ENCODE measurements at regions not wholly inside any gene's neighbourhood (a gene's known extent, or its start where the extent isn't known, plus 50 kb on each side); places are given as distances from the start of the nearest gene placed in this dataset.

DNA sequence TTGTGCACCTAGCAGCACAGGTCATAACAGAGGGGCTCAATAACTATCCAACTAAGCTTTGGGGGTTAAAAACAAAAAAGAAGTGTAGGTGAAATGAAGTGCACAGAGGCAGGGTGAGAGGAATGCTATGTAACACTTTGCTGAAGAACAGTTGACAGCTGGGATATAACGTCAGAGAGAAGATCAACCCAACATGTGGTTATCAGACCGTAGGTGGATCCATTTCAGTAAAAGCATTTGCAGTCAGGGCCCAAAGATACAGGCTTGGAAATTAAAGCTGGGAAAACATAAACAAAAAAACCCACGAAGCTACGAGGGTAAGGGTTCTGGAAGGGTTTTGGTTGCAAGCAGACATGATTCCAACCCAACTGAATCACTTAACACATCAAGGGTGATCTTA is 377.5 kb upstream of the NR2F2 start:
- DNase-seq (ENCODE audit: low read depth), result no peak

GRCh38 chr15:95957861-95958260 is 372.6 kb upstream of the NR2F2 start:
- no peak for DNase-seq (ENCODE audit: low read depth)

GRCh38 chr15:95958382-95958781 is 372.1 kb upstream of the NR2F2 start:
- no peak for DNase-seq (ENCODE audit: low read depth)

DNA sequence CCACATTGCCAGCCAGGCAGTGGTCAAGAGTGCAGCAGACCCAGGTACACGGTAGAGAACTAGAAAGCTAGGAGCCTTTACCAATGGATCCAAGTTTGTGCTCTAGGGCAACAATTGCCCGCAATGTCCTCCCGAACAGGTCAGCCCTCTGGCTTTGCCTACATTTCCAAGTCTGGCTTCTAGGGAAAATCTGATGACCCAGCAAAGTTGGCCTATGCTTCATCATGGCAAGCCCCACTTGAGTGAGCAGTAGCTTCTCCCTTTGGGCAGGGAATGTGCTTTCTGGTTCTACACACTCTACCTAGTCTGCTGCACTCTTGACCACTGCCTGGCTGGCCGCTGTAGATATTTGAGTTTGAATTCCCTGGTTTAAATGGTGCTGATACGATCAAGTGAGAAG is 361.6 kb upstream of the NR2F2 start:
- DNase-seq (ENCODE audit: low read depth), result no peak

DNA sequence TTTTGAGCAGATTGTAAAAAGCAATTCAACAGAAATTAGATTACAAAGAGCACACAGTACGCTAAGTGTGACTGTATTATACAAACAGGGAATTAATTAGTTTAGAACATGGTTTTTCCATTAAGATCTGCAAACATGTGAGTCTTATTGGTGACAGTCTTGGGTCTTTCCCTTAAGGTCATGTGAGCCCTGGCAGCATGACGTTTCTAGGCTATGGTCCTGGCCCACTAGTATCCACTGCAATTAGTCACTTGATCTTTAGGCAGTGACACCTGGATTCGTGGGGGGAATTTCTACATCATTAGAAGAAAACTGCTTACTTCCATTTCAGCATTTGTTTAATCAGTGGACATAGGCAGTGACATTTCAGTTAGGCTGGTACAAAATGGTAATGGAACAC is 360.2 kb upstream of the NR2F2 start:
- DNase-seq (ENCODE audit: low read depth), result no peak

DNA sequence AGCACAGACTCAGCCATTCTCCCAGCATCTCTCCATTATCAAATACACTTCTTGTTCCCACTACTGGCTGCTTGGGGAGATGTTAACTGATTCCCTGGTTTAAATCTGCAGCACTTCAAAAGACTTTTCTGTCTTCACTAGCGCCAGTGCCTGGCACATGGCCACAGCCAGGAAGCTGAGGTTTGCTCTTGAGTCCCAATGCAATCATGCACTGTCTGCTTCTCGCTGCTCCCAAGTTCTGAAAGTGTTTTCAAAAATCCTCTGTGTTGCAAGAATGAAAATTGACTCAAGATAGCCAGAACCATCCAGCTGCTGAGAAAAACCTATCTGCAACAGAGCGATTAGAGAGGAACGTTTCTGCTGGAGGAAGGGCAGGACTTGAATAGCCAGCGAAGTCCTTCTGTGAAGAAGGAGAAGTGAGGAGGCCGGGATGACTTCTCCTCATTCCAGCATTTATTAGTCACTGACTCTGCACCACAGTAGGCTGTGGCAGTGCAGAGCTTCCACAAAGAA is 358.4 kb upstream of the NR2F2 start:
- no peak for DNase-seq (ENCODE audit: low read depth)

GRCh38 chr15:95972812-95973211 is 357.7 kb upstream of the NR2F2 start:
- no peak for DNase-seq (ENCODE audit: low read depth)

DNA sequence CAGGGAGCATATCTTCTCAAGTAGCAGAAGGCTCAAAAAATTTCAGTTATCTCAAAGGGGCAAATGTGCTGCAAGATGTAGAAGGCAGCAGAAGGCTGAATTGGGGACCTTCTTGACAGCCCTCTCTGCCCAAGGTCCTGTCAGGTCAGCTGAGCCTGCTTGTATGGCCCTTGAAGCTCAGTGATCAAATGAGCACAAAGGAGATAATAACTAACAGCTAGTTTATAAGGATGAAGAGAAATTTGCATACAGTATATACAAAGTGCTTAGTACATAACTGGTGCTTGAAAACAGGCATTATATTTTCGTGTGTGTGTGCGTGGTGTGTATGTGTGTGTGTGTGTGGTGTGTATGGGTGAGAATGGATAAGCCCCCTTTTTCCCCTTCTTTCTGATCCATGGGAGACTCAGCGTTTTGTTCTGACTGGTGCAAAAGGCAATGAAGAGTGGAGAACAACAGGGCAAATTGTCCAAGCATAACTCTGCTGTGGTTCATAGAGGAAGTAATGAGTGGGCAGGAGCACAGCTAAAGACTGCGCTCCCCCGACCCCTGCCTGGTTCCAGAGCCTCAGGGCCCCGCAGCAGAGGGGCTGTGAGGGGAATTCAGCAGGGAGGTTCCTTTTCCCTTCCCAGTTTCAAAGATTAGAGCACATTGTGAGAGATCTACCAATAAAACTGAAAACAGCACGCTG is 356.8 kb upstream of the NR2F2 start:
- no peak for DNase-seq (ENCODE audit: low read depth)

DNA sequence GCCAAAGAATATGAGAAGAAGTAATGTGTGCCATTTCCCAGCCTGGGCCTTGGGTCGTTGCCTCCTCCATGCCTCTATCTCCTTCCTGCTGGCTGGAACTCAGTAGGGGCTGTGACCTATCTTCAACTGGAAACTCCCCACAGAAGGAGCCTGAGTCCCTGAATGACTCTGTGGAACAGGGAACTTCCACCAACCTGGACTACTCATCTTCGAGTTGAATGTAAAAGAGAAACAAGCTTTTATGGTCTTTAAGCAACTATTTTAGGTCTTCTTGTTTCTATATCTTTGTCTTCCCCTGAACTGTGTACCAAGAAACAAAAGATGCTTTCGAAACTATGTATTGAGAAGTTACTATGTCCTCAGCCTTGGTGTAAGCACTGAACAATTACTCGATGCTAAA is 355.3 kb upstream of the NR2F2 start:
- no peak for DNase-seq (ENCODE audit: low read depth)

DNA sequence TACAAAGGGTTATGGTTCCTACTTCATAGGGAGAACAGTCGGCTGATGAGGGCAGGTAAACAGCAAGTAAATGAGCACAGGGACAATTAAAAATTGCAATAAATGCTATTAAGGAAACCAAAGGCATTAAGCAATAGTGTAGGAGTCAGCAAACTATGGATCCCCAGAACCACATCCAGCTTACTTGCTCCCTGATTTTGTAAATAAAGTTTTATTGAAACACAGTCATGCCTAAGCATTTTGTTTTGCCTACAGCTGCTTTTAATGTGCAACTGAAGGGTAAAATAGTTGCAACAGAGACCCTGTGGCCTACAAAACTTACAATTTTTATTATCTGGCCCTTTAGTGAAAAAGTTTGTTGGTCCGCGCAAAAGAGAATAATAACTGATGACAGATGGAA is 351.2 kb upstream of the NR2F2 start:
- no peak for DNase-seq (ENCODE audit: low read depth)

GRCh38 chr15:95981209-95981608 is 349.3 kb upstream of the NR2F2 start:
- no peak for DNase-seq (ENCODE audit: low read depth)

GRCh38 chr15:95987299-95987698 is 343.2 kb upstream of the NR2F2 start:
- DNase-seq (ENCODE audit: low read depth), result no peak

DNA sequence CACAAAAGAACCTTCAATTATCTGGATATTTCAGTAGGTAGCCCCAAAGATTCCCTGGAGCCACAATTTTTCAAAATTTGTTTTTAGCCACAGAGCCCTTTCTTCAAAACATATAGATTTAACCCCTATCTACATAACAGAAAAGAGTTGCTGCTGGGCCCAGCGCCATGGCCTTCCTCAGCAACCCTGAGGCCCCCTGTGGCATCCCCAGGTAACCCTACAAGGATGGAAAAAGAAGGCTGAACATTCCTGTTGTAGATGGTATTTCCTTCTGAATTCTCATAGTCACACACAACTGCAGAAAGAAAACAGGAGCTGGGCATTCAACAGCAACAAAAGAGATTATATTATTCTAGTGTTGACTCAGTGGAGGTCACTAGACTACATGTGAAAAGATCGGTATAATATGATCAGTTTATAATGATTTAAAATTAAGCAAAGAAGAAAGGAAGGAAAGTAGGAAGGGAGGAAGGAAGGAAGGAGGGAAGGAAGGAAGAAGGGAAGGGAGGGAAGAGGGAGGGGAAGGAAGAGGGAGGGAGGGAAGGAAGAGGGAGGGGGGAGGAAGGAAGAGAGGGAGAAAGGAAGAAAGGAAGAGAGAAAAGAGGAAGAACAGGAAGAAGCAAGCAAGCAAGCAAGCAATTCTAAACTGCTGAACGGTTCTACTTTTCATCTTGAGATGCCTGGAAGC is 342.5 kb upstream of the NR2F2 start:
- DNase-seq (ENCODE audit: low read depth), result no peak

- DNase-seq (ENCODE audit: low read depth), result no peak
Measured at GRCh38 chr15:95988574-95988887, 342.0 kb upstream of the NR2F2 start.

GRCh38 chr15:95989392-95989791 is 341.1 kb upstream of the NR2F2 start:
- no peak for DNase-seq (ENCODE audit: low read depth)

DNA sequence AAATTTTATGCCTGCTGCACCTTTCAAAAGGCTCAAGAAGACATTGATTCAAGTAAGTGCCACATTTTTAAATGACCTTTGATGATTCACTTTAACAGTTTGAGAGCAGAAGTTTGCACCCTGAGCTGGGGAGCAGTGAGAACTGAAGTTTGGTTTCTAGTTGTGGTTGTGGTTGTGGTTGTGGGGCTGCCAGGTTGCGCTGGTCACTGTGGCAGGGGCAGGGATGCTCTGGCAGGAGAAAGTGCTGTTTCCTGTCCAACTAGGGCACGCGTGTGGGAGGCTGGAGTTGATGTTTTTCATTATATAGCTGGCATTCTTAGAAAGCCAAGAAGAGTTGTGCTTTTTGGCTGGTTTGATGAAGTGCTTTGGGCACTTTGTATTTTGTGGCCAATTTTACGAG is 339.7 kb upstream of the NR2F2 start:
- no peak for DNase-seq (ENCODE audit: low read depth)

GRCh38 chr15:95994418-95994817 is 336.1 kb upstream of the NR2F2 start:
- DNase-seq (ENCODE audit: low read depth), result peak; percentile 20

- DNase-seq (ENCODE audit: low read depth), result peak; percentile 24
Measured at GRCh38 chr15:95995375-95996168, 334.9 kb upstream of the NR2F2 start.

DNA sequence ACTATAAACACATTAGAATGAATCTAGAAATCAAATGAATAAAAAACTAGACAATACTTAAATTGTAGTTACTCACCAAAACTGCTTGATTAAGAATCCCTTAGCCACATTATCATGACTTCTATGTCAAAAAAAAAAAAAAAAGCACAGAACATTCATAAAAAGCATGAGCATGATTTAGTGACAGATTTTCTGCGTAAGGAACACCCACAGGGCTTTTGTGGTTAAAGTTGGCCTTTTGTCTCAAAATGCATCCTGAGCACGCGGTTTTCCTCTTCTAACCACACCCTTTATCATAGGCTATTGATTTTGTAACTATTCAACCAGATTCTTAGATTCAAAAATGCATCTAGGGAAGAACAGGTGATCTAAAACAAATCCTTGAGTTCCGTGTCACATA is 334.0 kb upstream of the NR2F2 start:
- DNase-seq (ENCODE audit: low read depth), result no peak

- DNase-seq (ENCODE audit: low read depth), result no peak
Measured at GRCh38 chr15:95998935-95999334, 331.6 kb upstream of the NR2F2 start.

DNA sequence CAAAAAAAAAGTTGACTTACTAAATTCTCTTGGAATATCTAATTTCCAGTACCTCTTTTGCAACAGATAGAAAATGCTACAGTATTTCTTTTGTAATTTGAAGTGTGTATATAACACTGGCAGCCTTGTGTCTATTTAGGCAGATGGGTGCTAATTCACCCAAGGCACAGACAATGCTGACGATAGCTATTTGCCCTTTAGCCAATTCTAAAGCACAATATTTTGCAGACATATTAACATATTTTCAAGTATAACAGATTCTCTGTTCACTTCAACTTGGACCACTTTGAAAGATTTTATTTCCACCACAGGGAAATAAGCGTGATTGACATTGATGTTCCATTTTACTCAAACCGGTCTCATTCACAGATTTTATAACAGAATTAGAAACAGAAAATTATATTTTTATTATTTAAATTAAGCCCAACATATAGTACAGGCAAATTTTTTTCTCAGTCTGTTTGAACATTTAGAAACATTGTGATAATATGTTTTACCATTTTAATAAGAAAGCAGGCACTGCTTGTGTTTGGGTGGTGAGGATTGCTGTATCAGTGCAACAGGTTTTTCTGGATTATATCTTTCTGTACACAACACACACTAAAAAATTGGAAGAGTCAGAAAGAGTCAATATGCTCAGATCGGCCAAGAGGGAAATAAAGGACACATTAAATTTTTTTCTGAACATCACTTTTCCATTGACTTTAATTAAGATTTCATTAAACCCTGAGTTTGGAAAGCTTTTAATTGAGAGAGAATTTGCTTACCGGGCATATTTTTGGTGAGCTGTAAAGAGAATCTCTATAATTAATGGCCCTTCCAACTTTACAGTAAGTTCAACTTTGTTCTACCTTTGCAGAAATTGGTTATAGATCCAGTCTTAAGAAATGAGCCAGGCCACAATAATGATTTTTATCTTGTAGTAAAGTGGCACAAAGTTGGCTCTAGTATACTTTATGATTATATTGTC is 327.3 kb upstream of the NR2F2 start:
- no peak for DNase-seq (ENCODE audit: low read depth)

- no peak for DNase-seq (ENCODE audit: low read depth)
Measured at GRCh38 chr15:96005906-96006305, 324.6 kb upstream of the NR2F2 start.
